LNCaP clone FGC (cell line): ENCODE measurements at regions not wholly inside any gene's neighbourhood (a gene's known extent, or its start where the extent isn't known, plus 50 kb on each side); places are given as distances from the start of the nearest gene placed in this dataset.

Experiments
- DNase-seq: peaks from one replicate; pipeline ENCODE4 v3.0.0-alpha.2; 2011; ENCODE audit warnings: low read depth
- H3K4me3 ChIP-seq: 2 replicates; pipeline ENCODE4 v1.5.1; 2011; ENCODE audit warnings: mild to moderate bottlenecking, low read depth, low read length, control low read depth
- CTCF ChIP-seq: IDR thresholded peaks from 2 replicates; pipeline ENCODE4 v1.5.1; 2012; ENCODE audit warnings: mild to moderate bottlenecking; ENCODE audit not compliant: control insufficient read depth, insufficient read depth; ENCODE audit errors: extremely low read depth

GRCh38 chr22:19625331-19626041 lies 88.8 kb upstream of the SEPTIN5 start:
- no peak for DNase-seq
- no peak for TF ChIP-seq CTCF
- no peak overlapping the region for H3K4me3 ChIP-seq

GRCh38 chr22:19626042-19626587 lies 88.2 kb upstream of the SEPTIN5 start:
- no peak for TF ChIP-seq CTCF
- no peak overlapping the region for H3K4me3 ChIP-seq
- no peak for DNase-seq

- no peak overlapping the region for H3K4me3 ChIP-seq
- TF ChIP-seq CTCF, result no peak
- no peak for DNase-seq
These were observed 87.6 kb upstream of the SEPTIN5 start for GRCh38 chr22:19626666-19627065.

GRCh38 chr22:19628038-19628776 lies 86.1 kb upstream of the SEPTIN5 start:
- no peak for TF ChIP-seq CTCF
- no peak overlapping the region for H3K4me3 ChIP-seq

GRCh38 chr22:19629331-19629719 lies 85.0 kb upstream of the SEPTIN5 start:
- no peak for TF ChIP-seq CTCF
- H3K4me3 ChIP-seq, result no peak overlapping the region
- no peak for DNase-seq

More at GRCh38 chr22:19628038-19628776, 86.1 kb upstream of the SEPTIN5 start:
- DNase-seq, result no peak

GRCh38 chr22:19629720-19630419 lies 84.4 kb upstream of the SEPTIN5 start:
- peak; percentile 36 for DNase-seq
- H3K4me3 ChIP-seq, result no peak overlapping the region
- TF ChIP-seq CTCF, result peak; percentile 90
